ENCODE measurements at regions not wholly inside any gene's neighbourhood (a gene's known extent, or its start where the extent isn't known, plus 50 kb on each side); places are given as distances from the start of the nearest gene placed in this dataset.

GRCh38 chr4:141294306-141294705 lies 73.6 kb downstream of the ZNF330 start:
- TF ChIP-seq CTCF (IDR thresholded peaks at IDR 0.05 in 8 of 11, conservative IDR thresholded peaks at IDR 0.05 in 3 of 11): no peak
- no peak for TF ChIP-seq POLR2A (IDR thresholded peaks at IDR 0.05)
